GM18858 (cell line): ENCODE measurements at regions not wholly inside any gene's neighbourhood (a gene's known extent, or its start where the extent isn't known, plus 50 kb on each side); places are given as distances from the start of the nearest gene placed in this dataset.
"Not testable (repeated sequence)": the region's sequence is repeated elsewhere in the genome, so short reads cannot be mapped to it uniquely, and the experiment has no call there.

Experiments
- ATAC-seq: cut with Tn5 transposase; IDR thresholded peaks from one replicate; pipeline ENCODE4 v1.9.1; 2021; ENCODE audit not compliant: unreplicated experiment

DNA sequence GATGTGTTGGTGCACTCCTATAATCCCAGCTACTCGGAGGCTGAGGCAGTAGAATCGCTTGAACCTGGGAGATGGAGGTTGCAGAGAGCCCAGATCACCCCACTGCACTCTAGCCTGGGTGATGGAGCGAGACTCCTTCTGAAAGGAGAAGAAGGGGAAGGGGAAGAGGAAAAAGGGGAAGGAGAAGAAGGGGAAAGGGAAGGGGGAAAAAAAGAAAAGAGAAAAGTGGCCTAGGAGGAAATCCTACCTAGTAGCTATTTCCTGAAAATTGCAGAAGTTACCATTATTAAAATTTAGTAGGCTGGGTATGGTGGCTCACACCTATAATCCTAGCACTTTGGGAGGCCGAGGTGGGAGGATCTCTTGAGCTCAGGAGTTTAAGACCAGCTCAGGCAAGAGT, 67.4 kb downstream of the ARRDC3 start:
- no peak for ATAC-seq

DNA sequence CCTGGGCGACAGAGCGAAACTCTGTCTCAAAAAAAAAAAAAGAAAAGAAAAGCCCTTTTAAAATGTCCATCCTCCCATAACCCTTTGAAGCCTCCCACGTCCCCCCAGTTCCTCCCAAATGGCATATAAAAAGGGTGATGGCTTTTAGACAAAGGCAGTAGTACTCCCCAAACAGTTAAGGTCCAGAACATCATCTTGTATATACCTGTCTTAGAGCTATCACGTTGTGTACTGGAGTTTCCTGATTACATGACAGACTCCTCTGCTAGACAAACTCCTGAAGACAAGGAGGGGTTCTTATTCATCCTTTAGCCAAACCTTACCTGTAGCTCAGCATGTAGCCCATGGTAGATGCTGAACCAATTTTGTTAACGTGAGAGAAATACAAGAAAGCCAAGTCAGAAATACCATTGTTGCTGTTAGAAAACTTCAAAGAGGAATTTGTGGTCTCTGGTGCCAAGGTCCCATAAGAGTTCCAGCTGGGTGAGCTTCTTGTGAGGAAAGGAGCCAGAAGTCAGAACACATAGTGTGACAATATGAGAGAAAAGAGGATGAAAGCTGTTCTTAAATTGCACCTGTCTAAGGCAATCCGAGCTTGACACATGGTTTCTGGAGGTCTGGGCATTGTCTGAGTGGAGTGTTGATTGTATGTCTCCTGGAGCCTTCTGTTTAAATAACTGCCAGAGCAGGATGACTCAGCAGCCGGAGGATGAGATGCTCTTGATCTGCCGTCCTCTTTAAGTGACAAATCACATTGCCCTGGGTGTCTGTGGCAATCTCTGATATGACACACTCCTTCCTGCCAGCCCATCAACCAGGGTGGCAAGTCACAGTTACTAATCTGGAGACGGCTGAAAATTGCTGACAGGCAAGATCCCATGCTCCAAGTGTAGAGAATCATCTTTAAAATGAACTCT, 69.1 kb downstream of the ARRDC3 start:
- peak; percentile 54 for ATAC-seq

DNA sequence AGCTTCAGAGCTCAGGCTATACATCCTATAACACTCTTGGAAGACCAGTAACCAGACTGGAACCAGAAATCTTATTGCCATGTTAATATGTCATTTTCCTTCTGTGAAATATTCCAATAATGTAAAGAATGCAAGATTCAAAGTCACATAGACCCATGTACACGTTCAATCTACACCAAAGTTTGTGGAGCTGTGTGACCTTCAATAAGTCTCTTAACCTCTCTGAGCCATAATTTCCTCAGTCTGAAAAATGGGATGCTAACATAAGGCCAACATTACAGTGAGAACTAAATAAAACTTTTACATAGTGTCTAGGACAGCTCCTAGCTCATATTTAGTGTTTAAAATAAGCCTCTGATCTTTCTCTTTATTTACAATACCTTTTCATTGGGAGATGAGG, 70.4 kb downstream of the ARRDC3 start:
- no peak for ATAC-seq

DNA sequence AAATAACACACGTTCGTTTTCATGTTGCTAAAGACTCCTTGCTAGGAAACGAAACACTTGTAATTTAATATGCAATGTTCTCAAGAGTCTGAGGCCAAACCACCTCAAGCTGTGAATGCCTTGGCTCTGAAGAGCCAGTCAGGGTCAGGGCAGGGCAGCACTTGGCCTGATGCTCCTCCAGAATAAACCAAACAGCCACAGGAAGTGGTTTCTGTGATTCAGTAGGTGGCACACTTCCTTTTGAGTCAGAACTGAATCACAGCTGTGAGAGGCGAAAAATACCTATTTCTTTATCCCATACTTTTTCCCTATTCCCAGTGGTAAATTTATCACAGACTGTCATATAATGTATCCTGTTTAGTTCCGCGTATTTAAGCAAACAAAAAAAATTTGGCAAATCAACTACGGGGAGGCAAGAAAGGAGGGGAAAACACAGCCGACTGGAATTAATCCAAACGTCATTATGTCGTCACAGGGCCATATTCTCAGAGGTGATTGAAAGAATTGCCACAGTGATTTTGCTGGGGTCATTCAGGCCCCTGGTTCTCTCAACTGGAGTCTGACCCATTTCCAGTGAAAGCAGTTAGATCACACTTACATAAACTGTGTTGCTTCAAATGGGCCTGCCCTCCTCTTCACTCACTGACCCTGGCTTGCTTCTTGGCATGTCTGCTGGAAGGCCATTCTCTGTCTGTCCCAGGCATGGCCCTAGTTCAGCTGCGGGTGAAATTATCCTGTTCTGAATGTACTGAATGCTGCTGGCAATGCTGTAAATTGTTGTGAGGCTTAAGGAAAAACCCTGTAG, 71.2 kb downstream of the ARRDC3 start:
- peak; percentile 90 for ATAC-seq

DNA sequence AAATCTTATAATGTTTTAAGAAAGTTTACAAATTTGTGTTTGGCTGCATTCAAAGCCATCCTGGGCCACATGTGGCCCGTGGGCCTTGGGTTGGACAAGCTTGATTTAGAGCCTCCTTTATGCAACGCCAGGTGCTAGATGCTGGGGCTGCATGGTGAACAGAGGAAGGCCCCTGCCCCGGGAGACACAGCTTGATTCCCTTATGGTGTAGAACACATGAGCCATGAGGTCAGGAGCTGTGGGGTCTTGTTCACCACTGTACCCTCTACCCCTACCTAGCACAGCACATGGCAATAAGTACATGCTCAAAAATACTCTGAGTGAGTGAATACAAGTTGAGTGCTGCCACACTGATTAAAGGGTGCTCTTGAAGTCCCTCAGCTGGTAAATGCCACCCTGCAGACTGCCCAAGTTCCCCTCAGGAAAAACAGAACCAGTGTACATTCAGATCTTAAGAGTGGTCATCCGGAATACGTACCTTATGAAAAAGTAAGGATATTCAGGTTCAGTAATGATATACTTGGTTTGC, 71.9 kb downstream of the ARRDC3 start:
- ATAC-seq, result no peak

DNA sequence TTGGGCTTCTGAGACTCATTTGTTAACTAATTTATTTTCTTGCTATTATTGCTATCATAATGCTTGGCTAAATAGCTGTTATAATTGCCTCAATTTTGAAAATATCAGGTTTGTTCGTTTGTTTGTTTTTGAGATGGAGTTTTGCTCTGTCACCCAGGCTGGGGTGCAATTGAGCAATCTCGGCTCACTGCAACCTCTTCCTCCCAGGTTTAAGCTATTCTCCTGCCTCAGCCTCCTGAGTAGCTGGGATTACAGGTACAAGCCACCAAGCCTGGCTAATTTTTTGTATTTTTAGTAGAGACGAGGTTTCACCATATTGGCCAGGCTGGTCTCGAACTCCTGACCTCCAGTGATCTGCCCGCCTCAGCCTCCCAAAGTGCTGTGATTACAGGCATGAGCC, 75.0 kb downstream of the ARRDC3 start:
- ATAC-seq, result not testable (repeated sequence)

DNA sequence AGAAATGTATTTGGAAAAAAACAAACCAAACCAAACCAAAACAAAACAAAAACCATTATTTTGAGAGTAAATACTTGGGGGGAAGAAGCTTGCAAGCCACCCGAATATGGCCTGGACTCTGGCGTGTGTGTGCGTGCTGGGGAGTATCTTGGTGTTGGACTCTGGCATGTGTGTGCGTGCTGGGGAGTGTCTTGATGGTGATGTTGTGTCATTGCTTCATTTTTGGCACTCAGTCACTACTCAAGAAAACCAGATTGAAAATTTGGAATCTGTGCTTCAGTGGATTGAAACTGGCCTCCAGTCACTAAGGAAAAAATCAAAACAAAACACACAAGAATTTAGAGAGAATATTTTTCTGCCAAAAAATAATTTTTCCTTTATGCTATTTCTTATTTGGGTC, 76.1 kb downstream of the ARRDC3 start:
- no peak for ATAC-seq

DNA sequence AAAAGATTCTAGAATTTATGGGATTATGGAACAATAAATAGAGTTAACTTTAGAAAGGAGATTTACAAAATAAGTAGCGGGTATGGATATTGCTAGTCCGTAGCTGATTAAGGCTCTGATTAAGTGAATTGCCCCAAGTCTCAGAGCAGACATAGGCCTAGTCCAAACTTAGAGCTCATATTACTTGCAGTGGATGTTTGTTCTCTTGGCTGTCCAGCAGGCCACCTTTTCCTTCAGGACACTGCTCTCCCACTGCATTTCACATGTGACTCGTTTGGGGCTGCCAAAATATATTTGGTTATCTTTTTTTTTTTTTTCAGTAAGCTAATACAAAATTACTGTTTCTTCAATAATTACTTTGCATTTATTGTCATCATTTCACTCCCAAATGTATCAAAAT, 76.6 kb downstream of the ARRDC3 start:
- no peak for ATAC-seq

DNA sequence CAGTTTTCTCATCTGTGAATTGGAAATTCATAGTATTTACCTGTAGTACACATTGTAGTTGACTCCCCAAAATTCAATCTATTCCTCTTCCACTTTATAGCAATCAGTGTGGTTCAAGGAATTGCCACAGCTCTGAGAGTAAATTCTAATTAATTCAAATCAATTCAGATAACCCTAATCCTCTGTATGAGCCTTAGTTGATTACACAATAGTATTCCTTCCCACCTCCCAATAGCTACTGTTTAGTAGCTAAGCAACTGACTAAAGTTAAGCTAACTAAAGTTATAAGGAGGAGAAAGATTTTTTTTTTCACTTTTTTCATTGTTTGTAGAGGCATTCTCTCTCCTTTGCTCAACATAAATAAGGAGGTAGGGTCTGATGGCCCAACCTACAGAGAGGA, 77.5 kb downstream of the ARRDC3 start:
- ATAC-seq, result no peak

DNA sequence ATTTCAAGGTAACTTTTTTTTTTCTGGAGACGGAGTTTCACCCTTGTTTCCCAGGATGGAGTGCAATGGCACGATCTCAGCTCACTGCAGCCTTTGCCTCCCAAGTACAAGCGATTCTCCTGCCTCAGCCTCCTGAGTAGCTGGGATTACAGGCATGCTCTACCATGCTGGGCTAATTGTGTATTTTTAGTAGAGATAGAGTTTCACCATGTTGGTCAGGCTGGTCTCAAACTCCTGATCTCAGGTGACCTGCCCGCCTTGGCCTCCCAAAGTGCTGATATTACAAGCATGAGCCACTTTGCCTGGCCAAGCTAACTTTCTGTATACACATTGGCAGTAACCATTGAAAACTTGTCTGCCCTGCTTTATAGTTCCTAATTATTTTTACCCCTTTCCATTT, 79.1 kb downstream of the ARRDC3 start:
- ATAC-seq, result not testable (repeated sequence)

DNA sequence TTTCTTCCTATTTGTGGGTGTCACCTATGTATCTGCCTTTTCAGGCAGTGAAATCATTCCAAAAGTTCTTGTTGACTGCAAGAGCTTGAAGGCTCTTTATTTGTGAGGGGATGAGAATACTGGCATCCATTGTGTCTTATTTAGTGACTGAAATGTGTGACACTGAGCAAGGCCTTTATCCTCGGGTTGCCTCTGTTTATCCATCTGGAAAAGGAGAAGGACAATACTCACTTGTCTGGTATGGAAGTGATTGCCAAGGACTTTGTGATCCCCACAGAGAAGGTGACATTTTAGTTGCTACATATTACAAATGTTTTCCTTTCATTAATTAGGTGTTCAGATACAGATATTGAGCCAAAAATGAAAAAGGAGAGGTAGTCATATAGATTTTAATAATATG, 80.2 kb downstream of the ARRDC3 start:
- no peak for ATAC-seq

DNA sequence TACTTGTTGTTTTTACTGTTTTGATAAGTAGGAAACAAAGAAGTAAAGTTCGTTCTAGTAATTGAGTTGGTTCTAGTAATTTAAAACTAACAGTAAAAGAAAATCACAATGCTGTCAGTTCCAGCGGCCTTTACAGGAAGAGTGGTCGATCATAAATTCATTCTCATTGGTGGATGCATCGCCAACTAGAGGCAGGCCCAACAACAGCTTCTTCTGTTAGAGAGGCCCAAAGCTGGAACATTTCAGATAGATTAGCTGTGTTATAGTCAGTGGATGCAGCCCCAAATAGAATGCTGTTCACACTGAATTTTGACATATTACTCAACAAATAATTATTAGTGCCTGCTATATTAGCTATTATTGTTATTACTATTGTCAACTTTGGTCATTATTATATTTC, 80.8 kb downstream of the ARRDC3 start:
- ATAC-seq, result no peak

DNA sequence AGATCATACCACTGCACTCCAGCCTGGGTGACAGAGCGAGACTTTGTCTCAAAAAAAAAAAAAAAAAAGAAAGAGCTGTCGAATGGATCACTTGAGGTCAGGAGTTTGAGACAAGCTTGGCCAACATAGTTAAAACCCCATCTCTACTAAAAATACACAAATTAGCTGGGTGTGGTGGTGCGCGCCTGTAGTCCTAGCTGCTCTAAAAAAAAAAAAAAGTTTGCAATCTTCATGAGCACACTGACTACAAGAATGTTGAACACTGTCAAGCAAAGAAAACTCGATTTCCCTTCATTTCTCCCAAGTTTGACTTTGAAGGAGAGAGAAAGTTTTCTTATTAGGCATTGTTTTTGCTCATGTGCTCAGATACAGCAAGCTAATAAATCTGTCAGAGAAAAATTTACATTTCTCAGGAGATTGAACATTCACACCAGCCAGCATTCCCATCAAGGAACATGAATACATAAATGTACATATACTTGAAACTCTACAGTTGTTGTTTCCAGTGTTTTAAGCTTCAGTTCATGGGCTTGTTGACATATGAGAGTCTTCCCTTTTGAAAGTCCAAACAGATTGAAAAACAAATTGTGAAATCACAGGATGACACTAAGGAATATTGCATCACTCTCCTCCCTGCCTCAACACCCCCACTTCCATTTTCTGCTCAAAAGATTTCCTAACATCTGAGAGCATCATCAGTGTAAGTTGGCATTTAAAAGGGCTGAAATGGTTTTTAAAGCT, 81.8 kb downstream of the ARRDC3 start:
- no peak for ATAC-seq

DNA sequence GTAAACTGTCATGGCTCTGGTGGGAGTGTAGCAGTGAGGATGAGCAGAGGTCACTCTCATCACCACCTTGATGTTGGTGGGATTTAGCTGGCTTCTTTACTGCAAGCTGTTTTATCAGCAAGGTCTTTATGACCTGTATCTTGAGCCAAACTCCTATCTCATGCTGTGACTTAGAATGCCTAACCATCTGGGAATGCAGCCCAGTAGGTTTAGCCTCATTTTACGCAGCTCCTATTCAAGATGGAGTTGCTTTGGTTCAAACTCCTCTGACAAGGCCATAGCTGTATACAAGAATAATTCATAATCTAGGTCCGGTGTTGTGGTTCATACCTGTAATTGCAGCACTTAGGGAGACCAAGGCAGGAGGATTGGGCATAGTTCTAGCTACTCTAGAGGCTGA, 85.1 kb downstream of the ARRDC3 start:
- ATAC-seq, result no peak

DNA sequence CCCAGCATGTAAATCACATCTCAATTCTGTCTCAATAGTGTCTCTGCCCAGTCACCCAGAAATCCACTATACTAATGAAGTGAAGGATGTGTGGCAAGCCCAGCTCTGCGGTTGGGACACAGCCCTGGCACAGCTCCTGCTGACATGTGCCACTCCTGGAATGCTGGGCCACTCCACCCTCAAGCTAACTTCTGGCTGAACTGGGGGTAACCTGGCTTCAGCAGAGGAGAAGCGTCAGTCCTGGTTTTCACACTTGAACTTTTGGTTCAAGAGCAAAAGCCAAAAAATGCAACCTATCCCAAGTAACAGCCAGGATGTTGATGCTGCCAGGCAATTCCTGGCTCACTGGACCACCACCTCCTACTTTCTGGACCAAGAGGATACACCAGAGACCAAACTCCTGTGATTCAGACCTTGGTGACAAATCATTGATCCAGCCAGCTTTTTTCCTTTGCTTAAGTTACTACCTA, 86.4 kb downstream of the ARRDC3 start:
- ATAC-seq, result no peak

DNA sequence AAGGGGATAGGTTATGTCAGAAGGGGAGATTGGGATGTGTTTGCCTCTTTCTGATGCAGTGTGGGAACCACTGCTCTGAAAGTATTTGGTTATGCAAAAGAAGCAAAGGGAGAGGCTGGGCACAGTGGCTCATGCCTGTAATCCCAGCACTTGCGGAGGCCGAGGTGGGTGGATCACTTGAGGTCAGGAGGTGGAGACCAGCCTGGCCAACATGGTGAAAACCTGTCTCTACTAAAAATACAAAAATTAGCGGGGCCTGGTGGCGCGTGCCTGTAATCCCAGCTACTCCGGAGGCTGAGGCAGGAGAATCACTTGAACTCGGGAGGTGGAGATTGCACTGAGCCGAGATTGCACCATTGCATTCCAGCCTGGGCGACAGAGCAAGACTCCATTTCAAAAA, 87.0 kb downstream of the ARRDC3 start:
- not testable (repeated sequence) for ATAC-seq

DNA sequence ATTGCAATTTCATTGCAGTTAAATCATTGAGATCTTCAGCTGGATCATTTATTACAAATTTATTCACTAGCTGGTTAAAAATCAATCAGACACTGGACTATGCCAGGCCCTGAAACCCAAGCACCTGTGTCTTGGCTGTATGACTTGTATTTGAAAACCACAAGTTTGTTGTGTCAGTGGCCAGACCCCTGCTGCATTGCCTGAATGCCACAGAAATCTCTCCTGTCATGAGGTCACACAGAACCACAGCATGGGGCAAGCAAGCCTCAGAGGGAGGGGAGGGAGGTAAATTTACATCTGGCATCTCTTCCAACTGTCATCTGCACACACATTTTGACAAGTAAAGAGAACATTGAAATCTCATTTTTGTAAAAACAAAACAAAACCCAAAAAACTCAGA, 90.0 kb downstream of the ARRDC3 start:
- ATAC-seq, result peak; percentile 96

DNA sequence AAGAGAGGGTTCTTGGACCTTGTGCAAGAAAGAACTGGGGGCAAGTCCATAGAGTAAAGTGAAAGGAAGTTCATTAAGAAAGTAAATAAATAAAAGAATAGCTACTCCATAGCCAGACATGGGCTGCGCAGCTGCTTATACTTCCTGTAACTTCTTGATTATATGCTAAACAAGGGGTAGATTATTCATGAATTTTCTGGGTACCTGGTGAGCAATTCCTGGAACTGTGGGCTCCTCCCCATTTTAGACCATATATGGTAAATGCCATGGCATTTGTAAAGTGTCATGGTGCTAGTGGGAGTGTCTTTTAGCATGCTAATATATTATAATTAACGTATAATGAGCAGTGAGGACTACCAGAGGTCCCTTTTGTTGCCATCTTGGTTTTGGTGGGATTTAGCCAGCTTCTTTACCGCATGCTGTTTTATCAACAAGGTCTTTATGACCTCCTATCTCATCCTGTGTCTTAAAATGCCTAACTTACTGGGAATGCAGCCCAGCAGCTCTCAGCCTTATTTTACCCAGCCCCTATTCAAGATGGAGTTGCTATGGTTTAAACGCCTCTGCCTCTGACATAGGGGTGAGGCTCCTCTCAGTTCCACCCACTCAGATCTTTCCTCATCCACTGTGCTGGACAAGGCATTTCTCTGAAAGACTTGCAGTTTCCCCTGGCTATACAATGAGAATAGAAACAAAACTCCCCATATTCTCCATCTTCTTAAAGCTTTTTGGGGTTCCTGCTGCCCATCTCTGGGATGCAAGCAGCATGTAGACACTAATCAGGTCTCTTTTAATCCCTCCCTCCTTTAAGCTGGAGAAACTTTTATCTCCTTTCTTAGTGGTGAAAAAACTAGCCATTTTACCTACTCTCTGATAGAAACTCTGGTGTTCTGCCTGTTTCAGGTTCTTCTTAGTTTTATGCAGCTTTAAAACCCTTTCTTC, 91.2 kb downstream of the ARRDC3 start:
- ATAC-seq, result peak; percentile 31

DNA sequence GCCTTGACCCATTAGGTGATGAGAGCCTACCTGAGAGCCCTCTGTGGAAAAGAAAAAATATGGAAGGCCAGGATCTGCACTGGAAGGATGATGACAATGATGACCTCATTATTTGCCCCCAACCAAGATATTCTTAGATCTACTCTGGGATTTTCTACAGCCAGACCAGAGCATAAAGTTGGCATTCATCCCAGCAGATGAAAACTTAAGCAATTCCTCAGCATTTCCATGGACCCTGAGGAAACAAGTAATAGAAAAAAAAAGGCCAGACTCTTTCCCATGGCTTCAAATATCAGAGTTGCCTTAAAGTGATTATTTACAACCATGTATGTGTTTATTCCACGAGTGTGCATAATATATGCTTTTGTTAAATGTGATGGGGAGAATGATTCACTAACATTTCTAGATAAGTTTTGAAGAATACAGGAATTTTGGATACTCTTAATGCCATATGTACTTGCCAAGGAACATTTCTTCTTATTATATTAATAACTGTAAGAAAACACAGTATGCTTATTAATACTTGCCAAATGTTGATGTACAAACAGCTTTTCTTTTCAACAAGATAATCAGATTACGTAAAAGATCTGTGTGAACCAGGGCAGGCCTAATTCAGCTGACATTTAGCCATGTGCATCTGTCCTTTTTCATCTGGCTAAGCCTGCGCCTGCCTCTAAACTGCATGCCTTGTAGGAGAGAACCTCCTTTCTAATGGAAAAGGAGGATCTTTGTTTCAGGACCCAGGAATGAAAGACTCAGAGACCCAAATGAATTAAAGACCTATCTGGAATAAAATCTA, 94.8 kb downstream of the ARRDC3 start:
- ATAC-seq, result no peak
